ENCODE measurements at regions not wholly inside any gene's neighbourhood (a gene's known extent, or its start where the extent isn't known, plus 50 kb on each side); places are given as distances from the start of the nearest gene placed in this dataset.

GRCh38 chr13:80706164-80706471 is 365.2 kb upstream of the SPRY2 start:
- H3K4me3 ChIP-seq: no peak overlapping the region
- no peaks in the 10 kb centered on the region for H3K9me2 ChIP-seq (ENCODE audit: insufficient read depth)
- H3K79me2 ChIP-seq (replicated peaks; ENCODE audit: insufficient read depth): no peaks in the 10 kb centered on the region
- H3K4me2 ChIP-seq: no peak overlapping the region
- H3K4me3 Mint-ChIP-seq: no peak overlapping the region
- H3K27me3 Mint-ChIP-seq (ENCODE audit: insufficient read depth, low read depth, poor library complexity): peaks cover 5% of the 10 kb centered on the region
- H3K4me1 ChIP-seq (ENCODE audit: insufficient read depth): no peaks in the 10 kb centered on the region
- H3K36me3 Mint-ChIP-seq (ENCODE audit: low read depth): peaks cover 18% of the 10 kb centered on the region
- ATAC-seq (no peak), DNase-seq (ENCODE audit: low spot score) (no peak)
- H3K27me3 ChIP-seq (ENCODE audit: insufficient read depth): no peaks in the 10 kb centered on the region
- no peaks in the 10 kb centered on the region for H3K4me1 Mint-ChIP-seq
- no peak overlapping the region for H3K27ac Mint-ChIP-seq
- TF ChIP-seq POLR2AphosphoS5 (IDR thresholded peaks at IDR 0.05; ENCODE audit: low read depth) (no peak), NANOG (IDR thresholded peaks at IDR 0.05; ENCODE audit: borderline replicate concordance) (no peak), EZH2phosphoT487 (IDR thresholded peaks at IDR 0.05; ENCODE audit: unreplicated experiment) (no peak), EZH2 (IDR thresholded peaks at IDR 0.05; ENCODE audit: low read depth, unreplicated experiment) (no peak), CREB1 (CRISPR knock-in tag; IDR thresholded peaks at IDR 0.05; ENCODE audit: low read depth) (no peak), CTCF (conservative IDR thresholded peaks at IDR 0.05; ENCODE audit: low read depth in 2 of 2) (no peak), ZNF114 (CRISPR knock-in tag; IDR thresholded peaks at IDR 0.05) (no peak), JUNB (IDR thresholded peaks at IDR 0.05; ENCODE audit: unreplicated experiment) (no peak), ETS1 (IDR thresholded peaks at IDR 0.05) (no peak), STAT1 (IDR thresholded peaks at IDR 0.05; ENCODE audit: unreplicated experiment) (no peak), ZNF331 (CRISPR knock-in tag; IDR thresholded peaks at IDR 0.05; ENCODE audit: low read depth) (no peak)
- TF ChIP-seq, protein P1, sequence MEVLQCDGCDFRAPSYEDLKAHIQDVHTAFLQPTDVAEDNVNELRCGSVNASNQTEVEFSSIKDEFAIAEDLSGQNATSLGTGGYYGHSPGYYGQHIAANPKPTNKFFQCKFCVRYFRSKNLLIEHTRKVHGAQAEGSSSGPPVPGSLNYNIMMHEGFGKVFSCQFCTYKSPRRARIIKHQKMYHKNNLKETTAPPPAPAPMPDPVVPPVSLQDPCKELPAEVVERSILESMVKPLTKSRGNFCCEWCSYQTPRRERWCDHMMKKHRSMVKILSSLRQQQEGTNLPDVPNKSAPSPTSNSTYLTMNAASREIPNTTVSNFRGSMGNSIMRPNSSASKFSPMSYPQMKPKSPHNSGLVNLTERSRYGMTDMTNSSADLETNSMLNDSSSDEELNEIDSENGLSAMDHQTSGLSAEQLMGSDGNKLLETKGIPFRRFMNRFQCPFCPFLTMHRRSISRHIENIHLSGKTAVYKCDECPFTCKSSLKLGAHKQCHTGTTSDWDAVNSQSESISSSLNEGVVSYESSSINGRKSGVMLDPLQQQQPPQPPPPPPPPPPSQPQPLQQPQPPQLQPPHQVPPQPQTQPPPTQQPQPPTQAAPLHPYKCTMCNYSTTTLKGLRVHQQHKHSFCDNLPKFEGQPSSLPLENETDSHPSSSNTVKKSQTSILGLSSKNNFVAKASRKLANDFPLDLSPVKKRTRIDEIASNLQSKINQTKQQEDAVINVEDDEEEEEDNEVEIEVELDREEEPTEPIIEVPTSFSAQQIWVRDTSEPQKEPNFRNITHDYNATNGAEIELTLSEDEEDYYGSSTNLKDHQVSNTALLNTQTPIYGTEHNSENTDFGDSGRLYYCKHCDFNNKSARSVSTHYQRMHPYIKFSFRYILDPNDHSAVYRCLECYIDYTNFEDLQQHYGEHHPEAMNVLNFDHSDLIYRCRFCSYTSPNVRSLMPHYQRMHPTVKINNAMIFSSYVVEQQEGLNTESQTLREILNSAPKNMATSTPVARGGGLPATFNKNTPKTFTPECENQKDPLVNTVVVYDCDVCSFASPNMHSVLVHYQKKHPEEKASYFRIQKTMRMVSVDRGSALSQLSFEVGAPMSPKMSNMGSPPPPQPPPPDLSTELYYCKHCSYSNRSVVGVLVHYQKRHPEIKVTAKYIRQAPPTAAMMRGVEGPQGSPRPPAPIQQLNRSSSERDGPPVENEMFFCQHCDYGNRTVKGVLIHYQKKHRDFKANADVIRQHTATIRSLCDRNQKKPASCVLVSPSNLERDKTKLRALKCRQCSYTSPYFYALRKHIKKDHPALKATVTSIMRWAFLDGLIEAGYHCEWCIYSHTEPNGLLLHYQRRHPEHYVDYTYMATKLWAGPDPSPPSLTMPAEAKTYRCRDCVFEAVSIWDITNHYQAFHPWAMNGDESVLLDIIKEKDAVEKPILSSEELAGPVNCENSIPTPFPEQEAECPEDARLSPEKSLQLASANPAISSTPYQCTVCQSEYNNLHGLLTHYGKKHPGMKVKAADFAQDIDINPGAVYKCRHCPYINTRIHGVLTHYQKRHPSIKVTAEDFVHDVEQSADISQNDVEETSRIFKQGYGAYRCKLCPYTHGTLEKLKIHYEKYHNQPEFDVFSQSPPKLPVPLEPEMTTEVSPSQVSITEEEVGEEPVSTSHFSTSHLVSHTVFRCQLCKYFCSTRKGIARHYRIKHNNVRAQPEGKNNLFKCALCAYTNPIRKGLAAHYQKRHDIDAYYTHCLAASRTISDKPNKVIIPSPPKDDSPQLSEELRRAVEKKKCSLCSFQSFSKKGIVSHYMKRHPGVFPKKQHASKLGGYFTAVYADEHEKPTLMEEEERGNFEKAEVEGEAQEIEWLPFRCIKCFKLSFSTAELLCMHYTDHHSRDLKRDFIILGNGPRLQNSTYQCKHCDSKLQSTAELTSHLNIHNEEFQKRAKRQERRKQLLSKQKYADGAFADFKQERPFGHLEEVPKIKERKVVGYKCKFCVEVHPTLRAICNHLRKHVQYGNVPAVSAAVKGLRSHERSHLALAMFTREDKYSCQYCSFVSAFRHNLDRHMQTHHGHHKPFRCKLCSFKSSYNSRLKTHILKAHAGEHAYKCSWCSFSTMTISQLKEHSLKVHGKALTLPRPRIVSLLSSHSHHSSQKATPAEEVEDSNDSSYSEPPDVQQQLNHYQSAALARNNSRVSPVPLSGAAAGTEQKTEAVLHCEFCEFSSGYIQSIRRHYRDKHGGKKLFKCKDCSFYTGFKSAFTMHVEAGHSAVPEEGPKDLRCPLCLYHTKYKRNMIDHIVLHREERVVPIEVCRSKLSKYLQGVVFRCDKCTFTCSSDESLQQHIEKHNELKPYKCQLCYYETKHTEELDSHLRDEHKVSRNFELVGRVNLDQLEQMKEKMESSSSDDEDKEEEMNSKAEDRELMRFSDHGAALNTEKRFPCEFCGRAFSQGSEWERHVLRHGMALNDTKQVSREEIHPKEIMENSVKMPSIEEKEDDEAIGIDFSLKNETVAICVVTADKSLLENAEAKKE (CRISPR knock-in tag; IDR thresholded peaks at IDR 0.05): no peak
- TF ChIP-seq, protein P2, sequence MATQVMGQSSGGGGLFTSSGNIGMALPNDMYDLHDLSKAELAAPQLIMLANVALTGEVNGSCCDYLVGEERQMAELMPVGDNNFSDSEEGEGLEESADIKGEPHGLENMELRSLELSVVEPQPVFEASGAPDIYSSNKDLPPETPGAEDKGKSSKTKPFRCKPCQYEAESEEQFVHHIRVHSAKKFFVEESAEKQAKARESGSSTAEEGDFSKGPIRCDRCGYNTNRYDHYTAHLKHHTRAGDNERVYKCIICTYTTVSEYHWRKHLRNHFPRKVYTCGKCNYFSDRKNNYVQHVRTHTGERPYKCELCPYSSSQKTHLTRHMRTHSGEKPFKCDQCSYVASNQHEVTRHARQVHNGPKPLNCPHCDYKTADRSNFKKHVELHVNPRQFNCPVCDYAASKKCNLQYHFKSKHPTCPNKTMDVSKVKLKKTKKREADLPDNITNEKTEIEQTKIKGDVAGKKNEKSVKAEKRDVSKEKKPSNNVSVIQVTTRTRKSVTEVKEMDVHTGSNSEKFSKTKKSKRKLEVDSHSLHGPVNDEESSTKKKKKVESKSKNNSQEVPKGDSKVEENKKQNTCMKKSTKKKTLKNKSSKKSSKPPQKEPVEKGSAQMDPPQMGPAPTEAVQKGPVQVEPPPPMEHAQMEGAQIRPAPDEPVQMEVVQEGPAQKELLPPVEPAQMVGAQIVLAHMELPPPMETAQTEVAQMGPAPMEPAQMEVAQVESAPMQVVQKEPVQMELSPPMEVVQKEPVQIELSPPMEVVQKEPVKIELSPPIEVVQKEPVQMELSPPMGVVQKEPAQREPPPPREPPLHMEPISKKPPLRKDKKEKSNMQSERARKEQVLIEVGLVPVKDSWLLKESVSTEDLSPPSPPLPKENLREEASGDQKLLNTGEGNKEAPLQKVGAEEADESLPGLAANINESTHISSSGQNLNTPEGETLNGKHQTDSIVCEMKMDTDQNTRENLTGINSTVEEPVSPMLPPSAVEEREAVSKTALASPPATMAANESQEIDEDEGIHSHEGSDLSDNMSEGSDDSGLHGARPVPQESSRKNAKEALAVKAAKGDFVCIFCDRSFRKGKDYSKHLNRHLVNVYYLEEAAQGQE (IDR thresholded peaks at IDR 0.05; ENCODE audit: unreplicated experiment): no peak
- no peak overlapping the region for H2AFZ ChIP-seq
- H4K20me1 ChIP-seq (replicated peaks; ENCODE audit: insufficient read depth): no peaks in the 10 kb centered on the region
- no peak overlapping the region for H3K27ac ChIP-seq (ENCODE audit: low read depth)
- H3K9me3 Mint-ChIP-seq: peaks cover 36% of the 10 kb centered on the region
- H3K36me3 ChIP-seq (ENCODE audit: insufficient read depth): no peaks in the 10 kb centered on the region
- no peaks in the 10 kb centered on the region for H3F3A ChIP-seq (replicated peaks; ENCODE audit: low read depth)
